Activated T-helper 1 cell treated with anti-CD3 and anti-CD28 coated beads, Interleukin-12 subunit alpha, Interleukin-12 subunit beta, Interleukin-2, Interleukin-4 antibody, amounts not matched to agents 30 ng/mL and 10 ng/mL and 1 ng/mL, durations not matched to agents 14 hours and 24 hours and 36 hours (primary cell): ENCODE measurements at regions not wholly inside any gene's neighbourhood (a gene's known extent, or its start where the extent isn't known, plus 50 kb on each side); places are given as distances from the start of the nearest gene placed in this dataset.

ENCODE experiments used
- DNase-seq: peaks from one replicate; pipeline ENCODE4 v3.0.0; 2021; ENCODE audit warnings: low spot score
- H3K27ac Mint-ChIP-seq: one replicate; pipeline ENCODE4 v1.8.0; 2021; ENCODE audit warnings: mild to moderate bottlenecking, mixed read lengths
- H3K27me3 Mint-ChIP-seq: one replicate; pipeline ENCODE4 v1.8.0; 2022; ENCODE audit warnings: mild to moderate bottlenecking, moderate library complexity, mixed read lengths; ENCODE audit not compliant: insufficient read depth
- H3K36me3 Mint-ChIP-seq: one replicate; pipeline ENCODE4 v1.8.0; 2021; ENCODE audit warnings: low read depth, mixed read lengths
- H3K4me1 Mint-ChIP-seq: one replicate; pipeline ENCODE4 v1.8.0; 2021; ENCODE audit warnings: low read depth, mixed read lengths
- H3K4me3 Mint-ChIP-seq: one replicate; pipeline ENCODE4 v1.8.0; 2021; ENCODE audit warnings: mild to moderate bottlenecking, moderate library complexity, mixed read lengths
- H3K9me3 Mint-ChIP-seq: one replicate; pipeline ENCODE4 v1.8.0; 2021; ENCODE audit warnings: mixed read lengths
- intact Hi-C: fragments of 100-400 bp; cut with micrococcal nuclease; formaldehyde crosslinking; loops from one replicate; pipeline ENCODE4 v1.15.1; 2024

DNA sequence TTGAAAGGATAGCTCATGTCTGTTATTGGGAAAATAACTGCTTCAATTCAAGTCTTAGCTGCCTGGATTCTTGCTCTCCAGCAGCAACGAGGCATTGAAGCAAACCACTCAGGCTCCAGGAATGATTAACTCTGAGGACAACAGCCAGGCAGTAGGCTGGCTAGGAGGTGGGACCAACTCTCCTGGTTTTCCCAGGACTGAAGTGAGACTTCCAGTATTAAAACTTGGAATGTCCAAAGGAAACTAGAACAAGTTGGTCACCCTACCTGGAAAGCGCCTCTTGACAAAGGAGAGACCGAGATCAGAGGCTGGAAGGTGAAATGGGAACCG lies 100.7 kb downstream of the SALL1 start:
- DNase-seq, result no peak
- no peak overlapping the region for H3K4me3 Mint-ChIP-seq
- H3K36me3 Mint-ChIP-seq, result no peaks in the 10 kb centered on the region
- peaks cover 22% of the 10 kb centered on the region for H3K4me1 Mint-ChIP-seq
- no peaks in the 10 kb centered on the region for H3K9me3 Mint-ChIP-seq
- H3K27ac Mint-ChIP-seq, result no peak overlapping the region
- intact Hi-C loops, result no loop called here
- peaks cover 2% of the 10 kb centered on the region for H3K27me3 Mint-ChIP-seq

DNA sequence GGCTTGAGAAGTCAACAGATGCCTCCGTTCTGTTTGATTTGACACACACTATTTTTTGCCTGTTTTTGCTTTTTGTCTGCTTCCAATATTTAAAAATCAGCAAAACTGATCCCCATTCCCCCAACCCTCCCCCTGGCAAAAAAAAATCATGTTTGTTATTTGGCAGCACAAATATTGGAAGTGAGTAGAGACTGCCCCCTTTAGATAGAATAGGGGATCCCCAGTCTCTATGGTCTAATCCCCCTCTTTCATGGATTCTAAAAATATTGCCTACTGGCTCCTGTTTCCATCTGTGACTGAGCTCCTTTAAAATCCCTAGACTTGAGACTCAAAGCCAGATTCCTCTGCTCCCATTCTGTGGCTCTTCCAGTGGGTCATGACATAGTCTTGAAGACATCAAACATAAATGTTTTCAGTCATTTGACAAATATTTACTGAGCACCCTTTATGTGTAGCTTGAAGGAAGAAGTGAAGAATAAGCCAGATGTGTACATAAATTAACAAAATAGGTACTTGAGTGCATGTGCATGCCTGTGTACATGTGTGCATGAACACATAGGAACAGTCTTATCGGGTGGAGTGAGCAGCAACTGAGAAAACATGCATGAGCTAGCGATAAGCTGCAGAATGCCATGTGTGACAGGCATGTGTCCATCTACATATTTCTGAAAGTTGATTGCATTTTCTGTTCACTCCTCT lies 101.2 kb downstream of the SALL1 start:
- DNase-seq, result no peak
- H3K27ac Mint-ChIP-seq, result no peak overlapping the region
- H3K4me3 Mint-ChIP-seq, result no peak overlapping the region
- H3K27me3 Mint-ChIP-seq, result peaks cover 2% of the 10 kb centered on the region
- no peaks in the 10 kb centered on the region for H3K9me3 Mint-ChIP-seq
- intact Hi-C loops, result loop anchor here (2.0 kb wide), 1 partner anchor 43 kb away; no protein-coding TSS in a partner anchor
- H3K36me3 Mint-ChIP-seq, result no peaks in the 10 kb centered on the region
- peaks cover 22% of the 10 kb centered on the region for H3K4me1 Mint-ChIP-seq

DNA sequence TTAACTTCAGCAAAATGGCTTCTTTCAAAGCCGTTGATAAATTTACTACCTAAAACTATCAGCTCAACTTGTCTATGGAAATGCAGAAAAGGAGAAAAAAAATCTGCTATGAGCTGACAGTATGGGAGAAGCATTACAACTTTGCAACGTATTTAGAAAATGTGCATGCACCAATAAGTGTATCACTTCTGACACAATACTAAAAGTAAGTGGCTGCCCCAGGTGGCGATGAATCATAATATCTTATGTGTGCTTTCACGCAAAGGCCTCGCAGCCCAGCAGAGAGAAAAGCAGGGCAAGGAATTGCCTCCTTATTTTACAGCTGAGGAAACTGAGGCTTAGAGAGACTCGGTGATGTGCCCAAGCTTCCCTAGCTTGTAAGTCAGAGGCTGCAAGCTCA lies 101.8 kb downstream of the SALL1 start:
- no peak for DNase-seq
- peaks cover 22% of the 10 kb centered on the region for H3K4me1 Mint-ChIP-seq
- no peak overlapping the region for H3K4me3 Mint-ChIP-seq
- H3K36me3 Mint-ChIP-seq, result no peaks in the 10 kb centered on the region
- intact Hi-C loops, result loop anchor here (2.0 kb wide), 1 partner anchor 44 kb away; no protein-coding TSS in a partner anchor
- no peak overlapping the region for H3K27ac Mint-ChIP-seq
- H3K27me3 Mint-ChIP-seq, result no peaks in the 10 kb centered on the region
- H3K9me3 Mint-ChIP-seq, result no peaks in the 10 kb centered on the region

DNA sequence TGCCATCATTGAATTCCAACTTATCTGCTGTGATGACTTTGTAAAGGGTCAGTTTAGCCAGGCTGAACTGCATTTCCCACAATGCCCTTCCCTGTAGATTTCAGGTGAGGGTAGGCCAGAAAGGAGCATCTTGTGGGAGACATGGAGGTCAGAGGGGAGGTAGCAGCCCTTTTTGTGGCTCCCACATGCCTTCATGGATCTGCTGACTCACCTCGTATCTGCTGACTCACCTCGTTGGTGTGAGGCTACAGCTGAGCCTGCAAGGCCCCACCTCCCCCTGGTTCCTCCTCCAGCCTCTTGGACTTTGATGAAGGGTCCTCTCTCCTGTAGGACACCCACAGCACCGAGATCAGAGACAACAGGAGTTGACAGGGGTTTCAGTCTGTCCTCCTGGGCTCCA lies 102.5 kb downstream of the SALL1 start:
- intact Hi-C loops, result loop anchor here (2.0 kb wide), 1 partner anchor 44 kb away; no protein-coding TSS in a partner anchor
- Mint-ChIP-seq H3K4me3 (no peak overlapping the region), H3K36me3 (no peaks in the 10 kb centered on the region), H3K9me3 (no peaks in the 10 kb centered on the region), H3K27ac (no peak overlapping the region), H3K4me1 (peaks cover 22% of the 10 kb centered on the region), H3K27me3 (no peaks in the 10 kb centered on the region)
- no peak for DNase-seq

DNA sequence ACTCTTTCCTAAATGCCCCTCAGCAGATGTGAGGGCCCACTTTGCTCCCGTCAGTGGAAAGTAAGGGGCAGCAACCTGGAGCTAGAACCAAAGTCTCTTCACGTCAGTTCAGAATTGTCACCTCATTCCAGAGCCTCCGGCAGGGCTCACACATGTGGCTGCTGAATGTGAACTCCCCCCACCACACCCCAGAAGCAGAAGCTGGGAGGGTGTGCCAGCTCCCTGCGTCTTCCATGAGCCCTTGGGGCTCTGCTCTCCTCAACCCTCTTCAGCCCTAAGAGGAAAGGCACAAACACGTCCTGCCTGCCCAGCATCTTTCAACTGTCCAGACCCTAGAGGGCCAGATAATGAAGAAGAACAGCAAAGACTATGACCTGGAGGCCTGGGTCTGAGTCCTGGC lies 105.3 kb downstream of the SALL1 start:
- DNase-seq, result no peak
- Mint-ChIP-seq H3K4me3 (no peak overlapping the region), H3K36me3 (no peaks in the 10 kb centered on the region), H3K27me3 (no peaks in the 10 kb centered on the region), H3K27ac (no peak overlapping the region), H3K4me1 (peaks cover 5% of the 10 kb centered on the region), H3K9me3 (no peaks in the 10 kb centered on the region)
- intact Hi-C loops, result no loop called here

DNA sequence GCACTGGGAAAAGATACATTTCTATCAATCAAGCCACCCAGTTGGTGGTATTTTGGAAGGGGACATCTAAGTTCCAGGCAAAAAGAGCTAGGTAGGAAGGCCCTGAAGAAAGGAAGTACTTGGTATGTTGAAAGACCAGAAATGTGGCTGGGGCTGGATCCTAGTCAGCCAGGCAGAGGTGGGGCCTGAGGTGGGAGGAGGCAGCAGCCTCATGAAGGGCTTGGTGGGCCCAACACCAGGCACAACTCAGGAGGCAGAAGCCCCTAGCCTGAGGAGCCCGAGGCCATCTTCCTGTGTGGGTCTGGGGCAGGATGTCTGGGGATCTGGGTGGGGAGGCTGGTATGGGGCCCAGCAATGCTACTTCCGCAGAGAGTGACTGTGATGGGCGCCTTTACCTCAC lies 105.9 kb downstream of the SALL1 start:
- H3K27me3 Mint-ChIP-seq, result peaks cover 2% of the 10 kb centered on the region
- intact Hi-C loops, result no loop called here
- no peak overlapping the region for H3K27ac Mint-ChIP-seq
- H3K4me1 Mint-ChIP-seq, result no peaks in the 10 kb centered on the region
- no peaks in the 10 kb centered on the region for H3K36me3 Mint-ChIP-seq
- H3K9me3 Mint-ChIP-seq, result no peaks in the 10 kb centered on the region
- H3K4me3 Mint-ChIP-seq, result no peak overlapping the region
- DNase-seq, result no peak

DNA sequence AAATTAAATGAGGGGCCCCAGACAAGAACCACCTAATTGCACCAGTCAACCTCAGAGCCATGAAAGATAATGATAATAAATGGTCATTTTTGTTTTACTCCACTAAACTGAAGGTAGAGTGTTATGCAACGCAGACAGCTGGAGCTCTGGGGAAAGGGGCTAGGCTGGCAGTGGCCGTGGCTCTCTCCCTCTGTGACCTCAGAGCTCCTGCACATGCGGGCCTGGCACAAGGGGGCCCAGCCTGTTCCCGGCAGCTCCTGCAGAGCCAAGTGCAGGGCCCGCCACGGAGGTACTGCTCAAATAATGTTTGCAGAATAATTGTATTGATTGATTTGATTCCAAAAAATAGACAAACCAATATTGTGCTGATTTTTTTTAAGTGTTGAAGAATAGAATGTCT lies 109.5 kb downstream of the SALL1 start:
- Mint-ChIP-seq H3K4me1 (no peaks in the 10 kb centered on the region), H3K27me3 (peaks cover 9% of the 10 kb centered on the region), H3K27ac (no peak overlapping the region), H3K4me3 (no peak overlapping the region), H3K36me3 (no peaks in the 10 kb centered on the region), H3K9me3 (no peaks in the 10 kb centered on the region)
- DNase-seq, result no peak
- intact Hi-C loops, result no loop called here

DNA sequence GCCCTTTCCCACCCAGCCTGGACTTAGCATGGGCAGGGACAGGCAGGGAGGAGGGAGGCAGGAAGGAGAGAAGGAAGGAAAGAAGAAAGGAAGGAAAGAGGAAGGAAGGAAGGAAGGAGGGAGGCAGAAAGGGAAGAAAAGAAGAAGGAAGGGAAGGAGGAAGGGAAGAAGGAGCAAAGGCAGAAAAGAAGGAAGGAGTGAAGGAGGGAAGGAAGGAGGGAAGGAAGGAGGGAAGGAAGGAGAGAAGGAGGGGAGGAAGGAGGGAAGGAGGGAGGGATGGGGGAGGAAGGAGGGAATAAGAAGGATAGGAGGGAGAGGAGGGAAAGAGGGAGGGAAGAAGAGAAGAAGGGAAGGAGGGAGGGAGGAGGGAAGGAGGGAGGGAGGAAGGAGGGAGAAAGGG lies 110.4 kb downstream of the SALL1 start:
- intact Hi-C loops, result no loop called here
- Mint-ChIP-seq H3K27me3 (peaks cover 9% of the 10 kb centered on the region), H3K36me3 (no peaks in the 10 kb centered on the region), H3K4me1 (no peaks in the 10 kb centered on the region), H3K4me3 (no peak overlapping the region), H3K27ac (no peak overlapping the region), H3K9me3 (no peaks in the 10 kb centered on the region)
- no peak for DNase-seq

DNA sequence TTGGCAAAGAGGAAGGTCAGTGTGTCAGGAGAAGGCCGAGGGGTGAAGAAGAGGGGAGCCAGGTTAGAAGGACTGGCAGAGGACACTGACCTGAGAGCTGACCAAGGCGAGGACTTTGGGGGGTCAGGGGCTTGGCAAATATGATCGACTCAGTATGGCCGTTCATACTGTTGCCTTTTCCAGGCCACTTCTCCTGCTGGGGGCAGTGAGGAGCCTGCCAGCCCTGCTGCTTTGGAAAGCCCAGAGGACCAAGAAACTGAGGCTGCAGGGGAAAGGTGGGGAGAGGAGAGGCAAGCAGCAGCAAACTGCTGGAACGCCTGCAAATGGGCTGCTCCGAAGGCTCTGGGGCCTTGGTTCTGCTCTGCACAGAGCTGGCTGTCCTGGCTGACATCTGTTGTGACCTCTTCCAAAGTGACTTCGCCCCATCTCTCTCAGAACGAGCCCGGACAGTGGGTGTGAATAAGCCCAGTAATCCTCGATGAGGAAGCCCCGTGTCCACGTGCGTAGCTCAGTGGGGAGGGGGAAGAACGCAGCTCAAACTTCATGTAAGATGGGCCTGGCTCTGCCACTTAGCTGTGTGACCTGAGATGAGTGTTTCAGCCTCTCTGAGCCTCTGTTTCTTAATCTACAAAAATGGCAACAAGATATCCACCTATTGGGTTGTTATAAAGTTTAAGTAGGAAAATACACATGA lies 111.3 kb downstream of the SALL1 start:
- Mint-ChIP-seq H3K36me3 (no peaks in the 10 kb centered on the region), H3K4me1 (no peaks in the 10 kb centered on the region), H3K27me3 (peaks cover 9% of the 10 kb centered on the region), H3K27ac (no peak overlapping the region), H3K4me3 (no peak overlapping the region), H3K9me3 (no peaks in the 10 kb centered on the region)
- intact Hi-C loops, result no loop called here
- DNase-seq, result no peak

DNA sequence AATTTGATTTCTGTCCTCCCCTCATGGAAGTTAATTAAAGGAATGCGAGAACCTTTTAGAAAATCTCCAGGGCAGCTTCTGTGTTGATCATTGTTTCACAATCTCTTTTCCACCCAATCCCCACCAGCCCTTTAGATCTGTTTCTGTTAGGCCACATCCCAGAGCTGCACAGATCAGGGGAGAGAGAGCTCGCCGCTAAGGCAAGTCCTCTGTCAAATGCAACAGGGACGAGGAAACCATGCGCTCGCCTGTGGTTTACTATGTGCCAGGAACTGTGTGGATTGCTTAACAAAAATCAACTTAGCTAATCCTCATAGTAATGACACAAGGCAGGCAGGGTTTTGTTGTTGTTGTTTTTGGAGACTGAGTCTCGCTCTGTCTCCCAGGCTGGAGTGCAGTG lies 115.4 kb downstream of the SALL1 start:
- intact Hi-C loops, result no loop called here
- Mint-ChIP-seq H3K4me1 (no peaks in the 10 kb centered on the region), H3K36me3 (no peaks in the 10 kb centered on the region), H3K27ac (no peak overlapping the region), H3K4me3 (no peak overlapping the region), H3K9me3 (no peaks in the 10 kb centered on the region), H3K27me3 (peaks cover 12% of the 10 kb centered on the region)
- DNase-seq, result no peak

DNA sequence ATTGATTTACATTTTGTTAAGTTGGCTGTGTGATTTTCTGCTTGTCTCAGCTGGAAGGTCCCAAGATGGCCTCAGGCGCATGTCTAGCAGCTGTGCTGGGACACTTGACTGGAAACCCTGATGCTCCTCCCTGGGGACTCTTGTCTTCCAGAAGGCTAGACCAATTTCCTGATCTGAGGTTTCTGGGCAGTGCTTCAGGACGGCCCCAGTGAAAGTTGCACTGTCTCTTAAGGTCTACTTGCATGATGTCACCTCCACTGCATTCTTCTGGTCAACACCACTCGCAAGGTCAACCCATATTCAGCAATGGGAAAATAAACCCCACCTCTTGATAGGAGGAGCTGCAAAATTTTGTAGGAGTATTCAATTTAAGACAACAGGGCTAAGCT lies 116.0 kb downstream of the SALL1 start:
- DNase-seq, result no peak
- H3K27ac Mint-ChIP-seq, result no peak overlapping the region
- no peak overlapping the region for H3K4me3 Mint-ChIP-seq
- no peaks in the 10 kb centered on the region for H3K36me3 Mint-ChIP-seq
- no peaks in the 10 kb centered on the region for H3K9me3 Mint-ChIP-seq
- no peaks in the 10 kb centered on the region for H3K4me1 Mint-ChIP-seq
- intact Hi-C loops, result no loop called here
- H3K27me3 Mint-ChIP-seq, result peaks cover 10% of the 10 kb centered on the region

DNA sequence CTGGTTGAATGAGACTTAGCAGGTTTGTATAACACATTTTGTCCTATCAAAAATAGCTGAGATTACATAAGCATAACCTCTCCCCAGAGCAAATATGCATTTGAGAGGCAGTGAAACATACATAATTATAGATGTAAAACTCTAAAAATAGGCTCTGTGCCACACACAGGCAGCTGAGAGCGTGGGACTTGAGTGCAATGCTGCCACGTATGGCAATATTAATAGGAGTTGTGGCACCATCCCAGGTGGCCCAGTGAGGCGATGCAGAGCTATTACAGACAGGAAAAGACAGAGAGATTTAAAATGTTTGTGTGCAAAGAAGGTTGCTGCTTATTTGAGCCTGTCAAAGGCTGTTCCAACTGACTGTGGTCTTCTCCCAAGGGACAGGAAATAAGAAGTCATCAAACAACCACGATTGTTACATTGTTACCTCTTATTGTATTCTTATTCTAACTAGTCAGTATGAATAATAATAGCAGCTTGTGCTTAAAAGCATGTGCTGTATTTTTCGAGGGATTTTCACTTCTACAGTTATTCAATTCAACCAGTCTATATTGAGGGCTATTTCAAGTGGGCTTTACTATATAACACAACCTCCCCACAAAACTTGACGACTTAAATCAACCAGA lies 116.5 kb downstream of the SALL1 start:
- Mint-ChIP-seq H3K27ac (no peak overlapping the region), H3K27me3 (peaks cover 8% of the 10 kb centered on the region), H3K4me1 (no peaks in the 10 kb centered on the region), H3K36me3 (no peaks in the 10 kb centered on the region), H3K9me3 (no peaks in the 10 kb centered on the region), H3K4me3 (no peak overlapping the region)
- DNase-seq, result no peak
- intact Hi-C loops, result no loop called here

DNA sequence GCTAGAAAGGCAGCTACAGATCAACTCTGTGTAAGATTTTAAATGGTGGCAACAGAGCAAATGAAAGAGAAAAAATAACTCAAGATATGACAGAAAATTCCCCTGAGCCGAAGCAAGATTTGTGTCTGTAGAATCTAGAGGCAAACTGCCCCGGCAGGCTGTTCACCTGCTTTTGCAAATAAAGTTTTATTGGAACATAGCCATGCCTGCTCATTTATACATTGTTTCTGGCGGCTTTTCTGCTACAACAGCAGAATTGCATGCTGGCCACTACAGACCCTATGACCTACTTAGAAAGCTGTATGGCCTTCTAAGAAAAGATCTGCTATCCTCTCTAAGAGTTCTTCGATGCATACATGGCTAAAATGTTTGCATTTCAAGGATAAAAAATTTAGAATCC lies 119.5 kb downstream of the SALL1 start:
- Mint-ChIP-seq H3K4me1 (no peaks in the 10 kb centered on the region), H3K4me3 (no peak overlapping the region), H3K27me3 (peaks cover 3% of the 10 kb centered on the region), H3K36me3 (no peaks in the 10 kb centered on the region), H3K27ac (no peak overlapping the region), H3K9me3 (no peaks in the 10 kb centered on the region)
- intact Hi-C loops, result no loop called here
- no peak for DNase-seq
